ENCODE measurements at regions not wholly inside any gene's neighbourhood (a gene's known extent, or its start where the extent isn't known, plus 50 kb on each side); places are given as distances from the start of the nearest gene placed in this dataset.

DNA sequence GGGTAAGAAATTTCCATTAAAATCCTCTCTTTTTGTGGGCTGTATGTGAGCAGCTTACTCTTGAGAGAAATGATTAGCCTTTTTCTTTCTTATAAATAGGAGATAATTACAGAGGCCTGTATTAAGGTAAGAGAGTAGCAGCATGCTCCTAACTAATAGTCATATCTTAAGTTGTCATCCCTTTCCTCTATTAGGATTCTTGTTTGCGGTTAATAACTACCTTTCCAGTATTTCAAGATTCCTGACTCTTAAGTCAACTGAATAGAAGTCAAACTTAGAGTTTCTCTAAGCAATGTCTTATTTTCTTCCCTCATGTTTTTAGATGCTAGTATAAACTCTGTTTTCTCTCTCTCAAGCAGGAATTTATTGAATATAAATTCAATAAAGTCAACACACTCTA, 139.9 kb upstream of the GPRIN3 start:
- no peak for TF ChIP-seq CTCF (IDR thresholded peaks at IDR 0.05; ENCODE audit: low read depth, low read length)
- TF ChIP-seq EZH2phosphoT487 (IDR thresholded peaks at IDR 0.05; ENCODE audit: low read depth): no peak
